Activated effector memory CD4-positive, alpha-beta T cell treated with anti-CD3 and anti-CD28 coated beads, Interleukin-2, amount 50 U/mL, for 16 hours (primary cell): ENCODE measurements at regions not wholly inside any gene's neighbourhood (a gene's known extent, or its start where the extent isn't known, plus 50 kb on each side); places are given as distances from the start of the nearest gene placed in this dataset.

Experiments
- DNase-seq: peaks from one replicate; pipeline ENCODE4 v3.0.0-alpha.2; 2020

- no peak for DNase-seq
Measured at GRCh38 chr1:208421486-208421885, 177.3 kb upstream of the PLXNA2 start.

GRCh38 chr1:208423526-208423925 is 179.3 kb upstream of the PLXNA2 start:
- no peak for DNase-seq

GRCh38 chr1:208425096-208425495 is 180.9 kb upstream of the PLXNA2 start:
- DNase-seq: no peak

GRCh38 chr1:208430220-208430619 is 186.0 kb upstream of the PLXNA2 start:
- DNase-seq: no peak

GRCh38 chr1:208431721-208432120 is 187.5 kb upstream of the PLXNA2 start:
- no peak for DNase-seq

- DNase-seq: no peak
Measured at GRCh38 chr1:208432346-208432745, 188.2 kb upstream of the PLXNA2 start.

- DNase-seq: no peak
Measured at GRCh38 chr1:208433086-208433485, 188.9 kb upstream of the PLXNA2 start.

- DNase-seq: no peak
Measured at GRCh38 chr1:208433971-208434370, 189.8 kb upstream of the PLXNA2 start.

- no peak for DNase-seq
Measured at GRCh38 chr1:208437401-208437800, 193.2 kb upstream of the PLXNA2 start.

GRCh38 chr1:208438112-208438699 is 194.0 kb upstream of the PLXNA2 start:
- no peak for DNase-seq

- no peak for DNase-seq
Measured at GRCh38 chr1:208445758-208446203, 201.6 kb upstream of the PLXNA2 start.

GRCh38 chr1:208446271-208446691 is 202.1 kb upstream of the PLXNA2 start:
- no peak for DNase-seq

- DNase-seq: no peak
Measured at GRCh38 chr1:208448425-208448824, 204.2 kb upstream of the PLXNA2 start.

GRCh38 chr1:208449951-208450350 is 205.8 kb upstream of the PLXNA2 start:
- DNase-seq: no peak

- DNase-seq: no peak
Measured at GRCh38 chr1:208450958-208451357, 206.8 kb upstream of the PLXNA2 start.

- DNase-seq: no peak
Measured at GRCh38 chr1:208455821-208456220, 211.6 kb upstream of the PLXNA2 start.

GRCh38 chr1:208456487-208456886 is 212.3 kb upstream of the PLXNA2 start:
- no peak for DNase-seq

- DNase-seq: no peak
Measured at GRCh38 chr1:208460823-208461222, 216.6 kb upstream of the PLXNA2 start.

- no peak for DNase-seq
Measured at GRCh38 chr1:208461680-208462079, 217.5 kb upstream of the PLXNA2 start.

GRCh38 chr1:208462761-208463160 is 218.6 kb upstream of the PLXNA2 start:
- no peak for DNase-seq

- DNase-seq: no peak
Measured at GRCh38 chr1:208465266-208465665, 221.1 kb upstream of the PLXNA2 start.

- no peak for DNase-seq
Measured at GRCh38 chr1:208465786-208466590, 221.8 kb upstream of the PLXNA2 start.

GRCh38 chr1:208467151-208467780 is 223.1 kb upstream of the PLXNA2 start:
- DNase-seq: no peak

GRCh38 chr1:208475449-208475848 is 231.3 kb upstream of the PLXNA2 start:
- DNase-seq: no peak
